ENCODE measurements at regions not wholly inside any gene's neighbourhood (a gene's known extent, or its start where the extent isn't known, plus 50 kb on each side); places are given as distances from the start of the nearest gene placed in this dataset.

DNA sequence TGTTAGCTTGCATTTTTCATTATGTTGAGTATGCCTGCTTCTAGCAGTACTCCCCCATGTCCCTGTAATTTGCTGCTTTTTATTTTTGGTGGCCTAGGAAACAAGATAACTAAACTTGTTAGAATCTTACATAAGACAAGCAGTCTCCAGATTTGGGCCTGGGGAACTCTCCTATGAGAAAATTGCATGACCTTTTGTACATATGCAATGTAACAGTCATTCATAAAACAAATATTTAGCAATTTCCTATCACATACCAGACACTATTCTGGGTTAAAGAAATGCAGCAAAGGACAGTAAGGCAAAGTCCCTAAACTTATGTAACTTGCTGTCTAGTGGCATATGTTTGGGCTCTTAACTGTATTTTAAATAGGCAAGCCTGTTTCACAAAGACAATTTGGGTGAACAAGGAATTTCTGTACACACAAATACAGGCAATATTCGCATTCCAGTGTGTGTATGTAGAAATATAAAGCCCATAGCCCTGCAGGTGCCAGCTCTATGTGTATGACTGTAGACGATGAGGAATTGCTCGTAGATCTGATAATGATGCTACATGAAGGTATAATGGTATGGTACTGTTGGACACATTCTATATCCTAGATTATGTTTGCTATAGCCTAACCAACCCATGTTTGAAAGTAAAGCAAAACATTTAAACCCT is 305.2 kb upstream of the CITED2 start:
- DNase-seq (ENCODE audit: low read depth), result no peak

GRCh38 chr6:139676718-139677117 is 302.3 kb upstream of the CITED2 start:
- DNase-seq (ENCODE audit: low read depth), result no peak

GRCh38 chr6:139666284-139666683 is 291.8 kb upstream of the CITED2 start:
- no peak for DNase-seq (ENCODE audit: low read depth)

DNA sequence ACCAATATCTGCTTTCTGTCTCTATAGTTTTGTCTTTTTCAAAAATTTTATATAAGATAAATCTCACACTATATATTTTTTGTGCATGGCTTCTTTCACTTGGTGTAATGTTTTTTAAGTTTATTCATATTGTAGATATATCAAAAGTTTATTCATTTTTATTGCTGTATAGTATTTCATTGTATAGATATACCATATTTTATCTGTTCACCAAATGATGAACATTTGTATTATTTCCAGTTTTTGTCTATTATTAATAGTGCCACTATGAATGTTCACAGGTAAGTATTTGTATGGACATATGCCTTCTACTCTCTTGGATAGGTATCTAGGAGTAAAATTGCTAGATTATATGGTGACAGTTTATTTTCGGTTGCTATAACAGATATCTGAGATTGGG is 289.5 kb upstream of the CITED2 start:
- DNase-seq (ENCODE audit: low read depth), result no peak

GRCh38 chr6:139659711-139660110 is 285.3 kb upstream of the CITED2 start:
- no peak for DNase-seq (ENCODE audit: low read depth)

- no peak for DNase-seq (ENCODE audit: low read depth)
Measured at GRCh38 chr6:139659196-139659595, 284.7 kb upstream of the CITED2 start.

DNA sequence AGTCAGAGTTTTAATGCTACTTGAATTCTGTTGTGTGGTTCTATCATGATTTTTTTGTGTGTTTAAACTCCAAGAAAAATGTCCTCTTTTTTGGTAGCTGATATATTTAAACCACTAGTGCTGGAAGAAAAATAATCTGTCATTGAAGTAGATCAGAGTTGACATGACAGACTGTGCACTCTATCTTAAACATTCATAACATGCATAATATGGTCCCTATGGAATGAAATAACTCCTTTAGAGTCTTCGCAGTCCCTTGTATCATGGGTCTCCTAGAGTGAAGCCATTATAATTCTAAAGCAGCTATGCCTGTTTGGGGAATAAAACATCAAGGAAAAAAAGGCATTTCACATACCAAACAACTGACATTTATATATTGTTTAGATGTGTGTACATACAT is 282.7 kb upstream of the CITED2 start:
- no peak for DNase-seq (ENCODE audit: low read depth)

- DNase-seq (ENCODE audit: low read depth), result no peak
Measured at GRCh38 chr6:139655783-139656705, 281.6 kb upstream of the CITED2 start.

DNA sequence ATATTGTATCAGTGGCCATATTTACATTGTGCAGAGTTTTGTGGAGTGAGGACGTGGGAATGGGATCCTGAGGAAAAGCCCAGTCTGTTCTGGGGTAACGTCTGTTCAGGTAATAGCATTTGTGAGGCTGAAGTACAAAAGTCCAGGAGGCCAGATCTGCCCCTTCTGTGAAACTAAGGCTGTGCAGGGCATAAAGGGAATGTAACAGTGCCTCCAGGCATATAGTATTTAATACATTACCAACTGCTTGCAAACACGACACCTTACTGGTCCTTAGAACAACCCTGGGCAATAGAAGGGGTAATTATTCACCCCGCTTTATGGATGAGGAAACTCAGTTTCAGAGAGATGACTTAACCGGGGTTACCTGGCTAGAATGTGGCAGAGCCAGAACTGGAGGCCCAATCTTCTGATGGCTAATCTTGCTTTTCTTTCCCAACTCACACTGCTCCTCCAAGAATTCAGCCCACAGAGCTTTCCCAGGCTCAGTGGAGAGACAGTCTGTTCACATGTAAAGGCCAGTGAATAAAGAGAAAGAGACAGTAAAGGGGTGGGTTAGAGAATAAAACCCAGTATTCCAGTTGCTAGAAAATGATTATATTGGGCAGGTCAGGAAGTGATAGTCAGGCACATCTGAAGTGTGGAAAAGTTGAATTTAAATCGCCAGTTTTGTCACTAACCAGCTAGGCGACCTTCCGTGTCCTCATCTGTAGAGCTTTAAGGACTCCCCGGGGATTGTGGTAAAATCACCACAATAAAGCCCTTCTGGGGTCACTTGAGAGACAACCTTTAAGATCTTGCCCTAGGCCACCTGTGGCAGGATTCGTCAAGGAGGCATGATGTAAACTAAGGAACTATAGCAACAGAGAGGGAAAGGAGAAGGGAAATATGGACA is 280.7 kb upstream of the CITED2 start:
- DNase-seq (ENCODE audit: low read depth), result no peak

DNA sequence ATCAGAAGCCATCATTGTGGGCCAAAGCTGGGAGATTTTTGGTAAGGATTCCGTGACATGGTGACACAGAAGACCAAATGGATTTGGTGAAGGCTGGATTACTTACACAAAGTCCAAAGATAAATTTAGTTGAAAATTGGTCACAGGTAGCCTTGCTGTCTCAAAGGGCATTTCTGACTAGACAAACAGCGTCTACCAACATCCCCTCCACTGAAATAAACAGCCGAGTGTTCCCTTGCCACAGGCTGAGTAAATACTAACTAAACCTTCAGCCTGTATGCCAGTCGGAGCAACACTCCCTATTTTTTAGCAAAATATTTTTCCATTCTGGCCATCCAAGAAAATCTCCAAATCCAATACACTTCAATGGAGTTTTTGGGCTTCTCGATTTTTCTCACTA is 279.9 kb upstream of the CITED2 start:
- no peak for DNase-seq (ENCODE audit: low read depth)

- no peak for DNase-seq (ENCODE audit: low read depth)
Measured at GRCh38 chr6:139653111-139653510, 278.7 kb upstream of the CITED2 start.

GRCh38 chr6:139650941-139651340 is 276.5 kb upstream of the CITED2 start:
- DNase-seq (ENCODE audit: low read depth), result no peak

DNA sequence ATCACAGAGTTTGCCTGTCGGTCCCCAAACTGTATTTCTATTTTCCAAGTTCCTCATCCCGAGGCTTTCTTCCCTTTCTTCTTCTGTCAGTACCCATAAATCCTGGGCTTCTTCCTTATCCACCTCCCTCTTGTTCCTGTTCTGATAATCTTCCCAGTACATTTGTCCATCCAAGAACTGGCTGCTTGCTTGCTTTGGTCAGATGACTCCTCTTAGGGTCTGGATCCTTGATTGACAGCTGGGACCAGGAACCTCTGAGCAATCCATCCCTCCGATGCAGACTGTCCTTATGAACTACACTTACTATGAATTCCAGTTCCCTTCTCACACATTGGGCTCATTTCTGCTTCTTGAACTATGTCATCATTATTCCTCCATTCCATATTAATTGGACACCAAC is 275.3 kb upstream of the CITED2 start:
- DNase-seq (ENCODE audit: low read depth), result no peak

DNA sequence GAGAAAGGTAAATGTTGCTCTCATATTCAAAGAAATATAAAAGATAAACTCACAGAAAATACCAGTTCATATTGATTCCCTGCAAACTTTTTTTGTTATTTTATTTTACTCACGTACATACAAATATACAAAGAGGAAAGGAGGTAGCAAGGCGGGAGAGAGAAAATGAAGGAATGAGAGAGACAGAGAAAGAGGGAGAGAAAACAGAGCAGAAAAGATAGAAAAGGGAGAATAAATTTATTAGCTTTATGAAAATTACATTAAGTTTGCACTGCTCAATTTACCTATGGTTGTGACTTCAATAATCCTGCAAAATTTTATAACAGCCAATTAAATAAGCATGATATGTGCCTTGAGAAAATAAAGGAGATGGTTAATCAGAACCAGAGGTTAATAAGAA is 274.7 kb upstream of the CITED2 start:
- no peak for DNase-seq (ENCODE audit: low read depth)

- DNase-seq (ENCODE audit: low read depth), result no peak
Measured at GRCh38 chr6:139648430-139649000, 274.1 kb upstream of the CITED2 start.

DNA sequence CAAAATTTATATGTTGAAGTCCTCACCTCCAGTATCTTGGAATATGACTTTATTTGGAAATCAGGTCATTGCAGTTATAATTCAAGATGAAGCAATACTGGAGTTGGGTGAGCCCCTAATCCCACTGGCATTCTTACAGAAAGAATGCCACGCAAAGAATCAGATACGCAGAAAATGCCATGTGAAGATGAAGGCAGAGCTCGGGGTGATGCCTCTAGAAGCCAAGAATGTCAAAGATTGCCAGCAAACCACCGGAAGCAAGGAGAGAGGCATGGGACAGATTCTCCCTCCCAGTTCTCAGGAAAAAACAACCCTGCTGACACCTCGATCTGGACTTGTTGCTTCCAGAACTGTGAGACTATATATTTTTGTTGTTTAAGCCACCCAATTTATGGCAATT is 273.4 kb upstream of the CITED2 start:
- peak; percentile 39 for DNase-seq (ENCODE audit: low read depth)

DNA sequence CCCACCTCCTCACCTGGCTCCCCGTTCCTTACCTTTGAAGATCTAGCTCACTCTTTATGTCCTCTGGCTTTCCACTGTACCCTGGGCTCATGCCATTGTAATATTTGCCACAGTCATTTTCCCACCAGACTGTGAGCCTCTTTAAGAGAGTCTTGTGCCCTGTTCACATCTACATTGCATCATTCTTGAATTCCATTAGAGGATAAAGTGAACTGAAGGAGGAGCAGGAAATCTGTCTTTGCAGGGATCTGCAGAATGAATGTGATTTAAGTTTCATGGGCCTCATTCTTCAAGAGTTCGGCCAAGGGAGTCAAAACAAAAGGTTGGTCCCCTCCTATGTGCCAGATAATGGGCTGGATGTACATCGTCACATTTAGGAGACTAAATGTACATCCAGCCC is 272.6 kb upstream of the CITED2 start:
- no peak for DNase-seq (ENCODE audit: low read depth)

DNA sequence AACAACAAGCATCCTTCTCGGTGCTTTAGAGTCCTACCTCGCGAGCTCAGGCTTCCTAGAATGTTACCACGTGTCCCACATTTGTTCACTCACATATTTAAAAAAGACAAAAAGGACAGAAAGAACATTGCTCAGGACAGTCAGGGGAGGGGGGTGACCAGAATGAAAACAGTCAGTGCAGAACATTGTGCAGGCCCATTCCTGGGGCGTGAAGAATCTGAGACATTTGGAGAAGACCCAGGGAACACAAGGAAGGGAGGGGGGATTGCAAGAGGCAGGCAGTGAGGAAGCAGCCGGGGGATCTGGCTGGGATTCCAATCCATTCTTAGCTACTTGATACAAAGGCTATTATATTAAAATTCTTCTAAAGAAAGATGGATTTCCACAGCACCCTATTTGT is 270.4 kb upstream of the CITED2 start:
- DNase-seq (ENCODE audit: low read depth), result peak; percentile 34

GRCh38 chr6:139643986-139644385 is 269.5 kb upstream of the CITED2 start:
- DNase-seq (ENCODE audit: low read depth), result no peak

- no peak for DNase-seq (ENCODE audit: low read depth)
Measured at GRCh38 chr6:139642346-139642745, 267.9 kb upstream of the CITED2 start.

DNA sequence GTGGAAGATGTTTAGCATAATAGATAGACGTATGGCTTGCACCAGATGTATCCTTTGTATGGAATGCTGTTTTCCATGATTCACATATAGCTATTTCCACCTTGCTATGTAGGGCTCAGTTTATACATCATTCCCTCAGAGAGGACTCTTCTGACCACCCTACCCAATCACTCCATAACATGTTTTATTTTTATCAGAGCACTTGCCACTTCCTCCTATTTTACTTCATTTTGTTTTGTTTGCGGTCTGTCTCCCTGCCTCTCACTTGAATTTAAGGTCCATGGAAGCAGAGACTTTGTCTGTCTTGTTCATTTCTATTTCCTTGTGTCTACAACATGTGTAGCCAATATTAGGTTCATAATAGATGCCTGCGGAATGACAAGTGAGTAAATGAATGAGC is 266.9 kb upstream of the CITED2 start:
- DNase-seq (ENCODE audit: low read depth), result no peak

Measured in myocyte (in vitro differentiated cells).